ENCODE measurements at regions not wholly inside any gene's neighbourhood (a gene's known extent, or its start where the extent isn't known, plus 50 kb on each side); places are given as distances from the start of the nearest gene placed in this dataset.
"Not testable (repeated sequence)": the region's sequence is repeated elsewhere in the genome, so short reads cannot be mapped to it uniquely, and the experiment has no call there.

DNA sequence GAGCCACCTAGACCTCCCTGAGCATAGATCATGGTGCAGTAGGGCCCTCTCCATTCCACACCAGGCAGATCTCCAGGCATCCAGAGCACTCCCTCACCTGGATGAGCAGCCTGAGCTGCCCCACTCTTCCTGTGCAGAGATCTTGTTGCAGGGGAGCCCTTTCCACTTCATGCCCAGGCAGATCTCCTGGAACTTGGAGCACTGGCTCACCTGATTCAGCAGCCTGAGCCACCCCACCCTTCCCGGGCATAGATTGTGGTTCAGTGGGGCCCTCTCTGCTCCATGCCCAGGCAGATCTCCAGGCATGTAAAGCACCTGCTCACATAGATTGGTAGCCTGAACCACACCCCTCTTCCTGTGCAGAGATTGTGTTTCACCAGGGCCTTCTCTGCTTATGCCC is 78.0 kb downstream of the SEC16B start:
- DNase-seq: no peak

DNA sequence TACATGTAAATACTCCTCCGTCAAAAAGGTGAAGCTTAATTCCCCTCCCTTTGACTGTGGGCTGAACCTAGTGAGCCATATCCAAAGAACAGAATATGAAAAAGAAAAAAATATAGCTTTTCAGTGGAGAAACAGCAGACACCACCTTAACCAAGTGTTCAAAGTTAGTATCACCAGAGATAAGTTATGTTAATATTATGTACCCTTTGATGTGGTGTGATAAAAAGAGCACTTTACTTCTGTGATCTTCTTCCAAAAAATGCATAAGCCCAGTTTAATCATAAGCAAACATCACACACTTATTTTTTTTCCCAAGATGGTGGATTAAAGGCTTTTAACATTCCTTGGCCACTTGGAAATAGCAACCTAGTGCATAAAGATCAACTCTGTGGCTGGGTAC is 79.4 kb downstream of the SEC16B start:
- no peak for DNase-seq

DNA sequence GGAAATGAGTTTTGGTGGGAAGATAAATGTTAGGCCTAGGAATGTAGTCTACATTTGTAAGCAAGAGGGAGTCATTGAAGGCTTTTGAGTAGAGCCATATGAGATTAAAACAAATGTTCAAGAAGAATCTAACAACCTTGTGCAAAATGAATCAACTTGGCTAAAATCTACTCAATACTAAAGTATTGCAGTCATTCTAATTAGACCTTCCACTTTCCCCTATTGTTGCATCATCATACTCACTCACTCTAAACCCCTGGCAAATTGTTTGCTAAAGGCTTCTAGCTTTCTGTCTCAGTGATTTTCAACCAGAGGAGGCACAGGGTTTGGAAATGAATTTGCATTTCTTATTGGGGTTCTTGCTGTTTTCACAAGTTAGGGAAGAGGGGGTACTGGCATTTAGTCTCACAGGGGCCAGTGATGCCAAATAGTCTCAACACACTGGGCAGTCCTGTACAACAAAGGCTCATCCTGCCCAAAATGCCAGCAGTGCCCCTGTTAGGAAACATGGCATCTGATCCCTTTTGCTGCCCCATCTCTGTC is 85.3 kb downstream of the SEC16B start:
- DNase-seq: no peak

- no peak for DNase-seq
Measured at GRCh38 chr1:177883581-177883980, 86.3 kb downstream of the SEC16B start.

DNA sequence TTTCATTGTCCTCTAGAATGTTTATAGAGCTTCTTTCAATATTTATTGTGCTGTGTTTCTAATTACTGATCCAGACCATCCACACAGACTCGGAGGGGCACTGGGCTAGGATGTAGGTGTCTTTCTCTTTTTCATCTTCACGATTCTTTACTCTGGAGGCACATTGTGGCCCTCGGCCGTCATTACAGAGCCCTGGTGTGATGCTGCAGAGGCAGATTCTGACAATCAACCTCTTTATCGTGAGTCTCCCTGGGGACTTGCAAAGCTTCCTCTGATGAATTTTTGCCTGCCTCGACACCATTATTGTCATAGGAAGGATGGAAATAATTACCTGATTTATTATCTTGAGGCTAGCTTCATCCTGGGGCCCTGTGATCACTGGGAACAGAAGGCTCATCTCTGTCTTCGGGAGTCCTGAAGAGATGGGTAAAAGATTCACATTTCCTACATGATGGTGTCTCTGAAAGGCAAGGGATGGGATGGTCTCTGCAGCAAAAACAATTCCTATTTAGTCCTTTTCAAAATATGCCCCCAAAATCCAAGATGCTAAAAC is 89.4 kb downstream of the SEC16B start:
- DNase-seq: no peak

DNA sequence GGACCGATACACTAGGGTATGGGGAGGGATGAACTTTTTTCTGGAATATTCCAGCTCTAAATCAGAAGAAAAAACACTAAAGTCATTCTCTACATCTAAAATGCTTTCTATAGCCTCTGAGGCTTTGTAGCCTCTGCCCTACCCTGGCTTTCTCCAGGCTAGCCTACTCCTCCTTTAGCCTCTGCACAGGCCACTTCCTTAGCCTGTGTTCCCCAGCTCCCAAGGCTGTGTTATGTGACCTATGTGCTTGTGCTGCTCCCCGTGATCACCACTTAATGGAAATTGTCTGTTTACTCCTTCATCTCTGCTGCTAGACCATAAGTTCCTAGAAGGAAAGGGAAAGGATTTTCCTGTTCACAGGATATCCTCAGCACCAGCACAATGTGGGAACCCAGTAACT is 92.8 kb downstream of the SEC16B start:
- DNase-seq: no peak

DNA sequence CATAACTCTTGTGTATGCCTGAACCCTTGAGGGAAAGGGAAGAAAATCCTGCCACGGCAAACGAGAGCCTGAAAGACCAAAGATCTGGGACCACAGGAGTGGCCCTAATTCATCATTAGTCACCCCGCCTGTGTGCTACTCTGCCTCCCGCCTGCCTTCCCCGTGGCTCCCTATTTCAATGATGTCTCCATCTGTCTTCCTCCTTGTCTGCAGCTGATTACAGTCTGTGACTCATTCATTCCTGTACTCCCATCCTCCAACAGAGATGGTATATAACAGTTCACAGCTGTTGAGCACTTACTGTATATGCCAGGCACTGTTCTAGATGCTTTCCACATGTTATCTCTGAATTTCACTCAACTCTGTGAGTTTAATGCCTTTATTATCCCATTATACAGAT is 96.6 kb downstream of the SEC16B start:
- peak in 2 of 3 donors; percentile 22 to 88 for DNase-seq

- no peak for DNase-seq
Measured at GRCh38 chr1:177872308-177872900, 97.5 kb downstream of the SEC16B start.

DNA sequence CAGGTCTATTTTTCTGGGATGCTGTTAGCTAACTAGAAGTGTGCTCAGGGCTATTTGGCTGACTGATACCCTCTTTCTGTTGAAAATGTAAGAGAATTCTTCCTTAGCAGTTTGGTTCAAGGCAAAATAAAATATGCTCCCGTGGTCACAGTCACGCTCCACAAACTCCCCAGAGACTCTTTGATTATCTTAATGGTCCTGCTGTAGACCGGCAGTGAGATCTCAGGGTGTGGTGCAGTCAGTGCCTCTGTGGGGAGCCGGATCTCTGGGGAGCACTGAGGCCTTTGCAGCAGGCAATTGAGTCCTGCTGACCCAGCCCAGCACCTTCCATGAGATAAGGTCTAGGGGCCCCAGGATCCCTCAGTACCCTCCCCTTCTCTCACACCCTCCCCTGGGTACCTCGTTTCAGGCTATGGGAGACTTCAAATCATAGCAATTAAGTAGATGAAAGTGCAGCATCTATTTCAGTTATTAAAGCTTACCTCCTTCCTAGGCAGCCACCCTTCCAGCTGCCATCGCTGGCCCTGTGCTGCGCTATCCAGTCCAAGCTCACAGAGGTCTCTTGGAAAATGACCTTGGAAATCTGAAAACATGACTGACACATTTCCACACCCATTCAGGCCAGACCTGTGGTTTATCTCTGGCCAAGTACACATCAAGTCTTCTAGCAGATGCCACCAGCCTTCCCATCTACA is 98.1 kb downstream of the SEC16B start:
- DNase-seq: no peak

- DNase-seq: no peak
Measured at GRCh38 chr1:177869586-177869985, 100.3 kb downstream of the SEC16B start.

- DNase-seq: not testable (repeated sequence)
Measured at GRCh38 chr1:177869011-177869410, 100.8 kb downstream of the SEC16B start.

- DNase-seq: no peak
Measured at GRCh38 chr1:177865807-177866206, 104.1 kb downstream of the SEC16B start.

GRCh38 chr1:177864538-177865305 is 105.1 kb downstream of the SEC16B start:
- DNase-seq: peak in 2 of 3 donors; percentile 25 to 49

DNA sequence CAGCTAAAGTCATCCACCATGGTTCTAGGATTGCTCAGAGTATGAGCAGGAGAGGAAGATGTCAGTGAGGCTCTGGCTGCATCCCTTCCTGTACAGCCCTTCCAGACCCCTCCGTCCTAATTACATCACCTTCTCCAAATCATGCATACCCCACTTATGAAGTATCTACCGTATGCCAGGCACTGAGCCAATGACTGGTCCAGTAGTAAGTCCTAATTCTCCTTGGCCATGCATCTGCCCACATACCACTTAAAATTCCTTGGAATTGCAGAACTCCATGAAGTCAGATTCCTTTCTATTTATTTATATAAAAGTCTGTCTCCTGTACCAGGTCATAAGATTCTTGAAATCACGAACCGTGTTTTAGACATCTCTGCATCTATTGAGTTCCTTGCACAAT is 106.1 kb downstream of the SEC16B start:
- DNase-seq: no peak

DNA sequence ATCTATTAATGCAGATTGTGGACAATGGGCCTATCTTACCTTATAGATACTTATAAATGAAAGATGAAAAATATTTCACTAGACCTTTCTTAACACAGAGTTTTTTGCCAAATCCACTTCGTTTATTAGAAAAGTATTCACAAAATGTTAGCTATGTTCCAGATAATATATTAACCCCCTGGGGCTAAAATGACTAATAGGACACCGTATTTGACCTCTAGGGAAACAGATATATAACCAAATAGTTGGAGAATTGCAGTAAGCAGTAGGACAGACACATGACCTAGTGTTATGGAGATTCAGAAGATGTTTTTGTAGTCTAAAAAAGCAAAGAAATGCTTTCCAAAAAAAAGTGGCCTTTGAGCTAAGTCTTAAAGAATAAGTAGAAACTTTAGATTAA is 106.9 kb downstream of the SEC16B start:
- no peak for DNase-seq

DNA sequence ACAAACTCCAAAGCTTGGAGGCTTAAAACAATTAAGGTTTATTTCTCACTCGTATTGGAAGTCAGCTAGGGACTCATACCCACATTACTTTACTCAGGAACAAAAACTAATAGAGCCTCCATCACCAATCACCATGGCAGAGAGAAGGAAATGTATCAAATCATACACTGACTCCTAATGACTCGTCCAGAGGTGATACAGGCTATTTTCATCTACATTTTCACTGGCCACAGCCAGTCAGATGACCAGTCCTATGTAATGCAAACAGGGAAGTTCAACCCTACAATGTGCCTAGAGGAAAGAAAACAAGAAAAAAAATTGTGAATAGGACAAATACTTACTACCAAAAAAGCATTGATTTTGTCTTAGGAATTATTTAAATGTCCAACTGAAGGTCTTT is 110.3 kb downstream of the SEC16B start:
- no peak for DNase-seq

DNA sequence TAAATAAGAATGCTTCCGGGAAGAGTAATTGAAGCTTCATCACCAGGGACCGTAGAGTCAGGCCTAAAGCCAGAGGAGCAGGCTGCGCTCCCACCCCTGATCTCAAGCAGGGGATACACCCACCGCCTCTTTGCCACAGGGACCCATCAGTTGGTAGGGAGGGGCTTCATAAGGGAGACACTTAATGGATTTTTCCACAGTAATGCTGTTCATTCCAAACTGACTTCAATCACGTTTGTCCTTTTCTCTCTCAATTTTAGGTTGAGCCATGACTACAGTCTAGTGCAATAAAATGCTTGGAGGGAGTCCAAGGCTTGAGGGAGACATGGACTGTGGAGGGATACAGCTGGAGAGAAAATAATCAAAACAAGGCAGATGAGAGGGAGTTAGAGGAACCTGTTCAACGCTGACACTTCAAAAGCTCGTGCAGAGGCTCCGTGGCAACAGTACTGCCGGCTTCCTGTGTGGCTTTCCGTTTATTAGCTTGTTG is 111.5 kb downstream of the SEC16B start:
- peak; percentile 77 to 92 (median 81) for DNase-seq

DNA sequence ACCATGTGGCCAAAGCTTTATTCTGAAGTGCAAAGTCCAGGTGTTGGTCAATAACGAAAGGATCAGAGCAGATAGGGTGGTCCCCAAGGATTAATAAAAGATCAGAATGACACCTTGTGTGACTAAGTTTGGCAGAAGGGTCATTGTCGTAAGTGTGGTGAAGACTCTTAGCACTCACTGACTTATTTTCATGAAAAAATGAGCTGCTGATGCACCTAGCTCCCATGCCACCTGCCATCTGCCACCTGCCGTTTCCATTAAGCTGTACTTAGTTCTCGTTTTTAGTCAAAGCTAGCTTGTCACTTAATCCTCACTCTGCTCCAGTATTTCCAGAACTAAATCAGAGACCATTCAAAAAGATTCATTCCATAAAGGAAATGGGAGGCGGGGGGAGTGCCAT is 112.6 kb downstream of the SEC16B start:
- DNase-seq: no peak

DNA sequence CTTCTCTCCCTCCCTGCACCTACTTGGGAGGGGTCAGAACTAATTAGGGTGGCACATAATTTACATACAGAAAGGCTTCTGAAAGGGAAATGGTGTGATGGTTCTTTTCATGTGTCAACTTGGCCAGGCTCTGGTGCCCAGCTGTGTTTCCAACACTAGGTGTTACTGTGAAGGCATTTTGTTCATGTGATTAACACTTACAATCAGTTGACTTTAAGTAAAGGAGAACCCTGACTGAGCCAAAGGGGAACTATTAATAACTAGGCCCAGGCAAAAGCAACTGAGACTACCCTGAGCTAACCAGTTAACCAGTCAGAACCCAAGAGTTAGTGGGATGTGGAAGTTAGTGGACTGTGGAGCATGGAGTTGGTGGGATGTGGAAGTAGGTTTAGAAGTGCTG is 114.9 kb downstream of the SEC16B start:
- no peak for DNase-seq

- peak in 1 of 3 donors; percentile 17 for DNase-seq
Measured at GRCh38 chr1:177849579-177850290, 120.1 kb downstream of the SEC16B start.

- DNase-seq: peak in 1 of 3 donors; percentile 44
Measured at GRCh38 chr1:177849130-177849529, 120.7 kb downstream of the SEC16B start.

DNA sequence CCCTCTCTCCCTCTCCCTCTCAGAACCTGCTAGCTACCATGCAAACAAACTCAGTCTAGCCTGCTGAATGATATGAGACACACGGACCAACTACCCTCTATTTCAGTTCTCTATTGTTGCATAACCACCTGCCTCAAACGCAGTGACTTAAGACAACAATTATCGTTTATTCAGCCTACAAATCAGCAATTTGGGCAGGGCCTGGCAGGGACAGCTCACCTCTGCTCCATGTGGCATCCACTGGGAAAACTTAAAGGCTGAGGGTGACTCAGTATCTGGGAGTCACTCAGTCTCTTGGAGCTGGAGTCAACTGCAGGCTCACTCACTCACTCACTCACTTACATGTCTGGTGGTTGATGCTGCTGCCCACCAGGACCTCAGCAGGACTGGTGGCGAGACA is 121.3 kb downstream of the SEC16B start:
- no peak for DNase-seq
